ENCODE measurements at regions not wholly inside any gene's neighbourhood (a gene's known extent, or its start where the extent isn't known, plus 50 kb on each side); places are given as distances from the start of the nearest gene placed in this dataset.
A peak's percentile ranks its signal among the peaks of the same experiment; 100 is the strongest.

- TF ChIP-seq, protein P1, sequence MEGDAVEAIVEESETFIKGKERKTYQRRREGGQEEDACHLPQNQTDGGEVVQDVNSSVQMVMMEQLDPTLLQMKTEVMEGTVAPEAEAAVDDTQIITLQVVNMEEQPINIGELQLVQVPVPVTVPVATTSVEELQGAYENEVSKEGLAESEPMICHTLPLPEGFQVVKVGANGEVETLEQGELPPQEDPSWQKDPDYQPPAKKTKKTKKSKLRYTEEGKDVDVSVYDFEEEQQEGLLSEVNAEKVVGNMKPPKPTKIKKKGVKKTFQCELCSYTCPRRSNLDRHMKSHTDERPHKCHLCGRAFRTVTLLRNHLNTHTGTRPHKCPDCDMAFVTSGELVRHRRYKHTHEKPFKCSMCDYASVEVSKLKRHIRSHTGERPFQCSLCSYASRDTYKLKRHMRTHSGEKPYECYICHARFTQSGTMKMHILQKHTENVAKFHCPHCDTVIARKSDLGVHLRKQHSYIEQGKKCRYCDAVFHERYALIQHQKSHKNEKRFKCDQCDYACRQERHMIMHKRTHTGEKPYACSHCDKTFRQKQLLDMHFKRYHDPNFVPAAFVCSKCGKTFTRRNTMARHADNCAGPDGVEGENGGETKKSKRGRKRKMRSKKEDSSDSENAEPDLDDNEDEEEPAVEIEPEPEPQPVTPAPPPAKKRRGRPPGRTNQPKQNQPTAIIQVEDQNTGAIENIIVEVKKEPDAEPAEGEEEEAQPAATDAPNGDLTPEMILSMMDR (IDR thresholded peaks at IDR 0.05; ENCODE audit: low read depth, low read length, missing control alignments) = no peak
- H3K4me3 ChIP-seq (replicated peaks; ENCODE audit: low read depth, low read length) = no peak overlapping the region
- no peak for DNase-seq (ENCODE audit: extremely low read depth, low read depth)
Observed at GRCh38 chr11:116225236-116225635, 547.6 kb downstream of the BUD13 start.

GRCh38 chr11:116224889-116225200, 547.9 kb downstream of the BUD13 start:
- TF ChIP-seq, protein P1 (IDR thresholded peaks at IDR 0.05; ENCODE audit: low read depth, low read length, missing control alignments) = no peak
- no peak for DNase-seq (ENCODE audit: extremely low read depth, low read depth)

DNA sequence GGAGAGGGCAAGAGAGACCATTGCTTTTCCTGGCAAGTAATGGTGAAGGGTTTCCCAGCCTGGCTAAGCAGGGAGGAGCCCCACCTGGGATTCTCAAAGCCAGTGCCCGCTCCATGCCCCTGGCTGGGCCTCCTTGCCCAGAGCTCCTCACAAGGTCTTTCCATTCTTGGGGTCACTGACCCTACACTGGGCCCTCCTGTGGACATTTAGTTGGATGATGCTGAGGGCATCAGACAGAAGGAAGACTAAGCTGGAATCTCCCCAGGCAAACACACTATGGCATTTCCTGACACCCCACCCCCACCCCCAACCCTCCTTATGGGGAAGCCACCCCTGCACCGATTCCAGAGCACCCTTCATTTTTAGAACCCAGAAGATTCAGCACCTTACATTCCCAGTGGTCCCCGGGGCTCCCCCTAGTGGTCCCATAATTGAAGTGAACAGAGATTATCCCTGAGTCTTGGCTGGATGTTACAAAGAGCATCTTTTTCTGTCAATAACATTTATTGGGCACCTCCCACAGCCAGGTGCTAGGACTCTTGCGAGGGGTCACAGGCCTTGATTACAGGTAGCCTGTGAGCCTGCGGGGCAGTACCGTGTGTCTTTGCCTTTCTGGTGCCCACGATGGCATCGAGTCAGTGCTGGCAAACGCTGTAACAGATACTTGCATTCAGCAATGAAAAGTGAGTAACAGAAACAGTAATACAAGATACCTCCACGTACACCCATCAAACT, 548.5 kb downstream of the BUD13 start:
- H3K4me3 ChIP-seq (replicated peaks; ENCODE audit: low read depth, low read length) = no peak overlapping the region
- DNase-seq (ENCODE audit: extremely low read depth, low read depth) = peak; percentile 1
- TF ChIP-seq, protein P1 (IDR thresholded peaks at IDR 0.05; ENCODE audit: low read depth, low read length, missing control alignments) = peak; percentile 74

More at GRCh38 chr11:116224889-116225200, 547.9 kb downstream of the BUD13 start:
- H3K4me3 ChIP-seq (replicated peaks; ENCODE audit: low read depth, low read length) = no peak overlapping the region

DNA sequence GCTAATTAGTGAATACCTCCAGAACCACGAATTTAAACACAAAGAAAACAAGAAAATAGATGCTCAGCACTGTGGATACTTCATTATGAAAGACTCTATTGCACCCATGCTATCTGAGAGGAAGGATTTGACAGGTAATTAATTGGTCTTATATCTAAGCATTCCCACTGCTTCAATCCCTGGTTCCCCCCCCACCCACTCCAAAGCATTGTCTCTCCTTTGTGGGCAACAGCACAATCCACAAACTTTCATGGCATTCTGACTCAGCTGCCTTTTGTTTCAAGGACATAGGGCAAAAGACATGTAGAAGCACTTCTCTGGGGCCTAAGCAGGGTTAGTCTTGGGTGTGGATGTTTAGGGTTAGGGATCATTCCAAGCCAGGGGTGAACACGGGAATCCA, 551.4 kb downstream of the BUD13 start:
- TF ChIP-seq, protein P1 (IDR thresholded peaks at IDR 0.05; ENCODE audit: low read depth, low read length, missing control alignments) = no peak
- no peak for DNase-seq (ENCODE audit: extremely low read depth, low read depth)
- H3K4me3 ChIP-seq (replicated peaks; ENCODE audit: low read depth, low read length) = no peak overlapping the region

DNA sequence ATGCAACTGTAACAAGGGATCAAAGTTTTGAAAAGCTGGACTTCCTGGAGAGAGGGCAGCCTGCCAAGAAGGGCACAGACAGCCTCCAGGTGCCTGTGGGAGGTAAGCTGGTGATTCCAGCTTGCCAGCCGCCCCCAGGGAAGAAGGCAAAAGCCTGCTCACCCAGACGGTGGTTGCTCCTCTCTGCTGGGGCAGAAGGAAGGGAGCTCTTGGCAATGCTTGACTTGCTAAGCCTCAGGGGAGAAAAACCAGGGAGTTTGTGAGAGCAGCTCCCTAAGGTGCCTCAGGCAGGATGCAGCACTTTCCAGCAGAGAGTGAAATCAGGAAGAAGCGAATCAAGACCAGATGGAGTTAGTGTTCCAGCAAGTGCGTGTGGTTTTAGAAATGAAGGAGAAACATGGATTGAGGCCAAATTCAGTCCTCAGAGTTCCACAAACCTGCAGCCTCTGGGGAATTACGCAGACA, 553.6 kb downstream of the BUD13 start:
- H3K4me3 ChIP-seq (replicated peaks; ENCODE audit: low read depth, low read length) = no peak overlapping the region
- peak; percentile 9 for DNase-seq (ENCODE audit: extremely low read depth, low read depth)
- TF ChIP-seq, protein P1 (IDR thresholded peaks at IDR 0.05; ENCODE audit: low read depth, low read length, missing control alignments) = no peak

DNA sequence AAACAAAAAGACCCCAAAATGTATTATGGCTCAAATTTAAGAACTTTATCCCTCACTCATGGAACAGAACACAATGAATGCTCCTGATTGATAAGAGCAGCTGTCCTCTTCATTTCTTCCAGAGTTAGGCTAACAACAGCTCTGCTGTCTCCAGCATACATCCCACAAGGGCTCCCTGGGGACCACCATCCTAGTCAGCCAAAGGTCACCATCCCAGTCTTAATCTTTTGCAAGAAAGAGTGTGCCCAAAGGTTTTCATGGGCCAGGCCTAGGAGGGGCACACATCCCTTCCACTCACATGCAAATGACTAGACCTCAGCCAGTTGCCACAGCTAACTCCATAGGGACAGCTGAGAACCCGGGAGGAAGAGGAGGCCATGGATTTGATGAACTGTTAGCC, 555.3 kb downstream of the BUD13 start:
- DNase-seq (ENCODE audit: extremely low read depth, low read depth) = no peak
- H3K4me3 ChIP-seq (replicated peaks; ENCODE audit: low read depth, low read length) = no peak overlapping the region
- TF ChIP-seq, protein P1 (IDR thresholded peaks at IDR 0.05; ENCODE audit: low read depth, low read length, missing control alignments) = no peak

DNA sequence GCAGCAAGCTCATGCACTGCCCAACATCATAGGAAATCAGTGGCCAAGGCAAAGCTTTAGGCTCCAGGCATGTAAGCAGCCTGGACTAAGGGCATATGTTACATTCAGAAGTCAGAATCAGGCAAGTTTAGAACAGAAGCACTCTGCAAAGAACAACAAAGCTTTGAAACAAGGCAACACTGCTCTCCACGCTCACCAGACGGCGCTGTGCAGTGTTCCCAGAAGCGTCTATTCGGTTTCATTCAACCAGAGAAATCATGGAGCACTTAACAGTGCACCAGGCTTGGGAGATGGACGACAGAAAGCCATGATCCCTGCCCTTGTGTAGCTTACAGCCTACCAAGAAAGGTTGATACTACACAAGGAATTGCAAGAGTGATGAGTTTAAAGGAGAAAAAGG, 555.8 kb downstream of the BUD13 start:
- DNase-seq (ENCODE audit: extremely low read depth, low read depth) = peak; percentile 1
- H3K4me3 ChIP-seq (replicated peaks; ENCODE audit: low read depth, low read length) = no peak overlapping the region
- TF ChIP-seq, protein P1 (IDR thresholded peaks at IDR 0.05; ENCODE audit: low read depth, low read length, missing control alignments) = peak; percentile 77
